PFSK-1 (cell line): ENCODE measurements at regions not wholly inside any gene's neighbourhood (a gene's known extent, or its start where the extent isn't known, plus 50 kb on each side); places are given as distances from the start of the nearest gene placed in this dataset.

Source experiments
- FOXP2 ChIP-seq: optimal IDR thresholded peaks from 2 replicates; pipeline ENCODE3; 2011; ENCODE audit warnings: borderline replicate concordance, control low read depth, inconsistent platforms; ENCODE audit not compliant: insufficient read depth; ENCODE audit errors: extremely low read length, extremely low read depth
- POLR2AphosphoS5 ChIP-seq: IDR thresholded peaks from 2 replicates; pipeline ENCODE4 v1.6.1; 2012; ENCODE audit warnings: low read depth, mild to moderate bottlenecking, control low read depth, low read length, moderate library complexity
- SIN3A ChIP-seq: IDR thresholded peaks from 2 replicates; pipeline ENCODE4 v1.6.1; 2012; ENCODE audit warnings: mild to moderate bottlenecking, low read length, moderate library complexity, borderline replicate concordance; ENCODE audit not compliant: insufficient read depth
- TAF1 ChIP-seq: IDR thresholded peaks from 2 replicates; pipeline ENCODE4 v1.6.1; 2012; ENCODE audit warnings: low read length, control low read depth, borderline replicate concordance; ENCODE audit not compliant: insufficient read depth
- TF ChIP-seq, protein P1 (sequence below), 2 experiments: IDR thresholded peaks; 2 replicates each; pipeline versions ENCODE4 v1.6.1 to v1.8.0; 2011 to 2012; ENCODE audit warnings: low read depth in 2 of 2, low read length in 2 of 2, control low read depth in 1 of 2, inconsistent platforms in 1 of 2, mild to moderate bottlenecking in 1 of 2, moderate library complexity in 1 of 2; ENCODE audit not compliant: insufficient read depth in 1 of 2

DNA sequence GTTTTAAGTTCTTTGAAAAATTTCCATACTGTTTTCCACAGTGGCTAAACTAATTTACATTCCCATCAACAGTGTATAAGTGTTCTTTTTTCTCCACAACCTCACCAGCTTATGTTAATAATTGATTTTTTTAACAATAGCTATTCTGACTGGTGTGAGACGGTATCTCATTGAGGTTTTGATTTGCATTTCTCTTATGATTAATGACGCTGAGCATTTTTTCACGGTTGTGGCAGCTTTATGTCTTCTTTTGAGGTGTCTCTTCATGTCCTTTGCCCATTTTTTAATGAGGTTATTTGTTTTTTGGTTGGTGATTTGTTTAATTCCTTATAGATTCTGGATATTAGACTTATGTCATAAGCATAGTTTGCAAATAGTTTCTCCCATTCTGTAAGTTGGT is 997.9 kb downstream of the SUCLG1 start:
- no peak for TF ChIP-seq TAF1
- TF ChIP-seq, protein P1, sequence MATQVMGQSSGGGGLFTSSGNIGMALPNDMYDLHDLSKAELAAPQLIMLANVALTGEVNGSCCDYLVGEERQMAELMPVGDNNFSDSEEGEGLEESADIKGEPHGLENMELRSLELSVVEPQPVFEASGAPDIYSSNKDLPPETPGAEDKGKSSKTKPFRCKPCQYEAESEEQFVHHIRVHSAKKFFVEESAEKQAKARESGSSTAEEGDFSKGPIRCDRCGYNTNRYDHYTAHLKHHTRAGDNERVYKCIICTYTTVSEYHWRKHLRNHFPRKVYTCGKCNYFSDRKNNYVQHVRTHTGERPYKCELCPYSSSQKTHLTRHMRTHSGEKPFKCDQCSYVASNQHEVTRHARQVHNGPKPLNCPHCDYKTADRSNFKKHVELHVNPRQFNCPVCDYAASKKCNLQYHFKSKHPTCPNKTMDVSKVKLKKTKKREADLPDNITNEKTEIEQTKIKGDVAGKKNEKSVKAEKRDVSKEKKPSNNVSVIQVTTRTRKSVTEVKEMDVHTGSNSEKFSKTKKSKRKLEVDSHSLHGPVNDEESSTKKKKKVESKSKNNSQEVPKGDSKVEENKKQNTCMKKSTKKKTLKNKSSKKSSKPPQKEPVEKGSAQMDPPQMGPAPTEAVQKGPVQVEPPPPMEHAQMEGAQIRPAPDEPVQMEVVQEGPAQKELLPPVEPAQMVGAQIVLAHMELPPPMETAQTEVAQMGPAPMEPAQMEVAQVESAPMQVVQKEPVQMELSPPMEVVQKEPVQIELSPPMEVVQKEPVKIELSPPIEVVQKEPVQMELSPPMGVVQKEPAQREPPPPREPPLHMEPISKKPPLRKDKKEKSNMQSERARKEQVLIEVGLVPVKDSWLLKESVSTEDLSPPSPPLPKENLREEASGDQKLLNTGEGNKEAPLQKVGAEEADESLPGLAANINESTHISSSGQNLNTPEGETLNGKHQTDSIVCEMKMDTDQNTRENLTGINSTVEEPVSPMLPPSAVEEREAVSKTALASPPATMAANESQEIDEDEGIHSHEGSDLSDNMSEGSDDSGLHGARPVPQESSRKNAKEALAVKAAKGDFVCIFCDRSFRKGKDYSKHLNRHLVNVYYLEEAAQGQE (IDR thresholded peaks at IDR 0.05; ENCODE audit: insufficient read depth in 1 of 2, low read depth in 2 of 2, low read length in 2 of 2) = no peak
- TF ChIP-seq FOXP2 = no peak
- TF ChIP-seq SIN3A = no peak
- TF ChIP-seq POLR2AphosphoS5 = no peak

DNA sequence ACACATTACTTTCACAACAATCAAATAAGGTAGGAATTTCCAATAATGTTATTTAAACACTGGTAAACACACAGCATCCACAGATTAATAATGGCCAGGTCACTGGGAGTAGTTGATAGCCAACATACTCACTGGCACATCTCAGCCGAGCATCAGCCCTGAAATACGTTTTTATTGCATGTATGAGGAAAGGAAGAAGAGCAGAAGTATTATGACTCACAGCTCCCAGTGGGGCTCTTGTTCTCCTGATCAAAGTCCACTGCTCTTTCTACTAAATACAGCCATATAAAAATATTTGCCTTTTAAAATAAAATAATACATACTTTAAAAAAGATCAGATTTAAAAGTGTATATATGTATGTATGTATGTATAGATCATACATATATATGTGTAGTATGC is 999.6 kb downstream of the SUCLG1 start:
- TF ChIP-seq SIN3A (no peak), FOXP2 (no peak)

DNA sequence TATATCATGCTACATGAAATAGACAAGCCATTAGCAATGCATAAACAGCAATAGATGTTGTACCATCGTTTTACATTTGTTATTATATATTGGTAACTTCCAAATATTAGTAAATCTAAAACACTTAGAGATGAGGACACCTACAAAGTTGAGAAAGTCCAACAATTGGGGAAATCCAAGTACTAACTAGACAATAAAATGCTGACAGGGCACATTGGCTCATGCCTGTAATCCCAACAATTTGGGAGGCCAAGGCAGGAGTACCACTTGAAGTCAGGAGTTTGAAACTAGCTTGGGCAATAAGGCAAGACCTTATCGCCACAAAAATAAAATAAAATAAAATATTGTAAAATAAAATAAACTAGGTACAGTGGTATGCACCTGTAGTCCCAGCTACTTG is 1023.1 kb downstream of the SUCLG1 start:
- TF ChIP-seq TAF1 (no peak), POLR2AphosphoS5 (no peak), SIN3A (no peak), FOXP2 (no peak)
- TF ChIP-seq, protein P1 (IDR thresholded peaks at IDR 0.05; ENCODE audit: insufficient read depth in 1 of 2, low read depth in 2 of 2, low read length in 2 of 2) = no peak

DNA sequence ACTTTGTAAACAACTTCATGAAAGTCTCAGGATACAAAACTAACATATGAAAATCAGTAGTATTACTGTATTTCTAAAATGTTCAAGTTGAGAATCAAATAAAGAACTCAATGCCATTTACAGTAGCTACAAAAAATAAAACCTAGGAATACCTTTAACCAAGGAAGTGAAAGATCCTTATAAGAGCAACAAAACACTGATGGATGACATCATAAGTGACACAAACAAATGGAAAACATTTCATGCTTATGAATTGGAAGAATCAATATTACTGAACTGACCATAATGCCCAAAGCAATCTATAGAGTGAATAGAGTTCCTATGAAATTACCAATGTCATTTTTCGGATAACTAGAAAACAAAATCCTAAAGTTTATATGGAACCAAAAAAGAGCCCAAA is 1038.1 kb downstream of the SUCLG1 start:
- no peak for TF ChIP-seq SIN3A
- TF ChIP-seq POLR2AphosphoS5 = no peak
- TF ChIP-seq, protein P1 (IDR thresholded peaks at IDR 0.05; ENCODE audit: insufficient read depth in 1 of 2, low read depth in 2 of 2, low read length in 2 of 2) = no peak
- TF ChIP-seq TAF1 = no peak
- no peak for TF ChIP-seq FOXP2

DNA sequence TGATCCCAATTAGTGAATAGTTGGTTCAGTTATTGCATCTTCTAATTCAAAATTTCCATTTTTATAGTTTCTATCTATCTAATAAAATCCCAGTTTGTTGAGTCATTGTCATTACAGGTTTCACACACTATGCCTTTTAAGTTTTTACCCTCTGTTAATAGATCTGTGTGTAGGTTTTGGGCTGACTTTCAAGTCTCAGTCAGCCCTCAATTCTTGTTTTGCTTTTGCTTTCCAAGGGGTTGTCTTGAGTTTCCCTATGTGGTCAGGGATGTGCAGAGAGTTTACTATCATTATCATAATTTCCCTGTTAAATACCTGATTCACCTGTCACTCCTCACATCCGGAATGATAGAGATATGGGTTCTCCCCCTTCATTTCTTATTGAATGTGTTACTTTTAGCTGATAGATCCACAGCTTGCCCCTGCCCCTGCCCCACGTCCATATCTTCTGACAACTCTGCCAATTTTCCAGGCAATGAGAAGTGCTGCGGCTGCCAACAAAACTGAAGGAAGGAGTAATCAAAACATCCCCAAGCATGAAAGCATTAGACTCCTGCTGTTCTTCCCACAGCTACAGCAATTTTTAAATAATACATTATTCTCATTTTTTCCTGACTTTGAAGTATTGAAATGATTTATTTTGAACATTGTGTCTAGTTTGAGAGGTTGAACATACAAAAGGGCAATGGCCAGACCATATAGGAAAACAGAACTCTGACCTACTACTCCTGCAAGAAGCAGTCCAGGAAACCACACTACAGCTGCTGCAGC is 1064.8 kb downstream of the SUCLG1 start:
- TF ChIP-seq FOXP2 = no peak
- no peak for TF ChIP-seq TAF1

DNA sequence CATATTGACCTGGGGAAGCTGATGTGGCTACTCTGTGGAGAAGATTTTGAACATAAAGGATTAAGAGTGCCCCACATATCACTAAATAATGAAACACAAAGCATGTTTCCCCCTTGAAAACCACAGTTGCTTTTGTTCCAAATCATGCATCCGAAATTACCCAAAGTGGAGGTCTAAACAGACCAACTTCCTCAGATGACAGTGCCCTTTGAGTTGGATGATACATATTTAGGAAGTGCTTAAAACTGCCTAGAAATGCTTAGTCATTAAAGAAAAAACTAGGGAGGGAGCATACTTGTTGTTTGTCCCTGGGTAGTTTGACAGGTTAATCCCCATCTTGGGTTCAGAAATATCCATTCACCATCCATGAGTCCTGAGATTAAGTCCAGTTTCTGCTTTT is 1070.3 kb downstream of the SUCLG1 start:
- TF ChIP-seq, protein P1 (IDR thresholded peaks at IDR 0.05; ENCODE audit: insufficient read depth in 1 of 2, low read depth in 2 of 2, low read length in 2 of 2) = no peak
- TF ChIP-seq SIN3A (no peak), FOXP2 (no peak), TAF1 (no peak), POLR2AphosphoS5 (no peak)
